Tibial nerve (tissue), 4 donors: ENCODE measurements at regions not wholly inside any gene's neighbourhood (a gene's known extent, or its start where the extent isn't known, plus 50 kb on each side); places are given as distances from the start of the nearest gene placed in this dataset.

Experiments used
- DNase-seq, 2 donors: peaks; one replicate each; pipeline ENCODE4 v3.0.0-alpha.2; 2019; ENCODE audit warnings: low spot score in 2 of 2
- H3K27ac ChIP-seq, 4 donors: fragments of 200-600 bp; sonication (generic) in 3 of 4; one replicate each; pipeline ENCODE4 v1.5.1; 2017 to 2019; ENCODE audit warnings: mild to moderate bottlenecking in 1 of 4
- H3K27me3 ChIP-seq, 2 donors: fragments of 200-600 bp; sonication (generic) in 1 of 2; one replicate each; pipeline versions ENCODE4 v1.5.1 to v1.6.0; 2017 to 2019
- H3K36me3 ChIP-seq, 3 donors: fragments of 200-600 bp; sonication (generic); one replicate each; pipeline ENCODE4 v1.5.1; 2018 to 2019
- H3K4me1 ChIP-seq, 4 donors: fragments of 200-600 bp; sonication (generic) in 3 of 4; one replicate each; pipeline ENCODE4 v1.5.1; 2017 to 2019
- H3K4me3 ChIP-seq, 4 donors: fragments of 200-600 bp; sonication (generic) in 3 of 4; one replicate each; pipeline ENCODE4 v1.5.1; 2017 to 2019; ENCODE audit warnings: mild to moderate bottlenecking in 1 of 4, moderate library complexity in 1 of 4
- H3K9me3 ChIP-seq, 4 donors: fragments of 200-600 bp; sonication (generic) in 3 of 4; one replicate each; pipeline ENCODE4 v1.5.1; 2017 to 2019
- EP300 ChIP-seq, 2 donors: sonication (generic); formaldehyde crosslinking; IDR thresholded peaks; one replicate each; pipeline ENCODE4 v1.6.1; 2017; ENCODE audit warnings: antibody characterized with exemption in 2 of 2, mild to moderate bottlenecking in 1 of 2
- POLR2A ChIP-seq, 2 donors: fragments of 450-650 bp; IDR thresholded peaks; one replicate each; pipeline ENCODE4 v1.6.1; 2017; ENCODE audit warnings: antibody characterized with exemption in 2 of 2, mild to moderate bottlenecking in 2 of 2, moderate library complexity in 2 of 2
- WGBS, 2 donors: methylation state at CpG; one replicate each; pipeline ENCODE4 v1.1.5; 2018; 5-methylcytosine and 5-hydroxymethylcytosine counted together
- TF ChIP-seq, protein P1 (sequence below), 5 experiments: fragments of 200-600 bp in 3 of 5; fragments of 450-650 bp in 2 of 5; sonication (generic) in 3 of 5; IDR thresholded peaks; one replicate each; pipeline ENCODE4 v1.5.1; 2016 to 2019; ENCODE audit warnings: antibody characterized with exemption in 5 of 5, mild to moderate bottlenecking in 3 of 5, moderate library complexity in 2 of 5

- Histone ChIP-seq H3K4me3 (no peak overlapping the region), H3K27me3 (no peaks in the 10 kb centered on the region), H3K4me1 (no peaks in the 10 kb centered on the region), H3K36me3 (no peaks in the 10 kb centered on the region), H3K27ac (no peak overlapping the region), H3K9me3 (no peaks in the 10 kb centered on the region)
- WGBS, 2 donors: 73 to 80% methylated on average over 8 of the region's 8 CpGs
- no peak for TF ChIP-seq EP300 (IDR thresholded peaks at IDR 0.05)
- TF ChIP-seq POLR2A (IDR thresholded peaks at IDR 0.05): no peak
- TF ChIP-seq, protein P1, sequence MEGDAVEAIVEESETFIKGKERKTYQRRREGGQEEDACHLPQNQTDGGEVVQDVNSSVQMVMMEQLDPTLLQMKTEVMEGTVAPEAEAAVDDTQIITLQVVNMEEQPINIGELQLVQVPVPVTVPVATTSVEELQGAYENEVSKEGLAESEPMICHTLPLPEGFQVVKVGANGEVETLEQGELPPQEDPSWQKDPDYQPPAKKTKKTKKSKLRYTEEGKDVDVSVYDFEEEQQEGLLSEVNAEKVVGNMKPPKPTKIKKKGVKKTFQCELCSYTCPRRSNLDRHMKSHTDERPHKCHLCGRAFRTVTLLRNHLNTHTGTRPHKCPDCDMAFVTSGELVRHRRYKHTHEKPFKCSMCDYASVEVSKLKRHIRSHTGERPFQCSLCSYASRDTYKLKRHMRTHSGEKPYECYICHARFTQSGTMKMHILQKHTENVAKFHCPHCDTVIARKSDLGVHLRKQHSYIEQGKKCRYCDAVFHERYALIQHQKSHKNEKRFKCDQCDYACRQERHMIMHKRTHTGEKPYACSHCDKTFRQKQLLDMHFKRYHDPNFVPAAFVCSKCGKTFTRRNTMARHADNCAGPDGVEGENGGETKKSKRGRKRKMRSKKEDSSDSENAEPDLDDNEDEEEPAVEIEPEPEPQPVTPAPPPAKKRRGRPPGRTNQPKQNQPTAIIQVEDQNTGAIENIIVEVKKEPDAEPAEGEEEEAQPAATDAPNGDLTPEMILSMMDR (IDR thresholded peaks at IDR 0.05): no peak
- DNase-seq: no peak
These were observed 93.1 kb upstream of the ZPBP start for GRCh38 chr7:50185951-50186682.

DNA sequence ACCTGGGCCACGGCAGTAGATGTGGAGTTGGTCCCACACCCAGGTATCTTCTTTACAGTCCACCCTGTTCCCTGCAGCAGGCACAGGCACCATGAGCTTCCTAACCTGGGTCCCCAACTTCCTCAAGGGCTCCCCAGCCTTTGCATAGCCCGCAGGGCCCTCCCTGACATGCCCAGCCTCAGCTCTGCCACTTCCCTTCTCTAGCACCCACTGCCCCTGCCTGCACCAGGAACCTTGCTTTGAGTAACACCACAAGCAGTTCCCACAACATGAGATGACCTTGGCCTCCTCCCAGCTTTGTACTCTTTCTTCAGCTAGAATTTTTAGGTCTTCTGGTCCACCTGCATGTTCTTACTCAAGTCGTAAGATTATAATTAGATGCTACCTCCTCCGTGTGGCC, 92.2 kb upstream of the ZPBP start:
- Histone ChIP-seq H3K36me3 (no peaks in the 10 kb centered on the region), H3K9me3 (no peaks in the 10 kb centered on the region), H3K27ac (no peak overlapping the region), H3K27me3 (no peaks in the 10 kb centered on the region), H3K4me1 (no peaks in the 10 kb centered on the region), H3K4me3 (no peak overlapping the region)
- no peak for DNase-seq
- TF ChIP-seq, protein P1 (IDR thresholded peaks at IDR 0.05): no peak
- TF ChIP-seq POLR2A (IDR thresholded peaks at IDR 0.05) (no peak), EP300 (IDR thresholded peaks at IDR 0.05) (no peak)
- WGBS, 2 donors: 75 to 79% methylated on average over 4 of the region's 4 CpGs

DNA sequence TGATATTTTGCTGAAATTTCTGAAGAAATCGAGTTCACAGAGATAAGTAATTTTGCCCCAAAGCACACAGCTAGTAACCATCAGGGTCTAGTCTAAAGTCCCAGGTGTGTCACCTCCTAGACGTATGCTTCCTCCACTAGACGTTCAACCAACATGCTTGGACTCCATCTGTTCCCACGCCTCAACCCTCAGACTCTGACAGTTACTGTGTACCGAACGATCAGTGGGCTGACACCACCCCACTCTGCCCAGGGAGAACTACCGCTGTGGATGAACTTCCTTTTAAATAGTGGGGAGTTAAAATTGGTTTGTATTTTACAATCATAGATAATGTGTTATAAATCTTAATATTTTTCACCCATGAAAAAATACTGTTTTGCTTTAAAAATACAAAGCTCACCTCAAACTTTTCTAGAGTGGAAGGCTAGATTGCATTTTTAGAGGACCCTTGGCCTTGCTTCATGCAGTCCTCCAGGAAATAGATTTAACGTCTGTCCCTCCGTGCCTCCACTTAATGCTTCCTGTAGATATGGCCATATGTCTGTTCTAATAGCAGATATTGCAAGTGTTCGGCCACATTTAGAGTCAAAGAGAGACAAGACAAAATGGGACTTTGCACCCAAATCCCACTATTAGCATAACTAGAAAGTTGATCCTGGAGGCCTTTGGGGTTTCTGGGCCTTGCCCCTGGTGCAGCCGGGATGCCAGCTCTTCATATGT, 91.4 kb upstream of the ZPBP start:
- no peak for DNase-seq
- Histone ChIP-seq H3K9me3 (no peaks in the 10 kb centered on the region), H3K27me3 (no peaks in the 10 kb centered on the region), H3K4me1 (no peaks in the 10 kb centered on the region), H3K36me3 (no peaks in the 10 kb centered on the region), H3K4me3 (no peak overlapping the region), H3K27ac (no peak overlapping the region)
- TF ChIP-seq, protein P1 (IDR thresholded peaks at IDR 0.05): no peak
- 67 to 68% methylated on average over 11 of the region's 11 CpGs for WGBS, 2 donors

- WGBS, 2 donors: 30 to 32% methylated on average over 3 of the region's 3 CpGs
- Histone ChIP-seq H3K4me3 (no peak overlapping the region), H3K27ac (no peak overlapping the region), H3K27me3 (no peaks in the 10 kb centered on the region), H3K9me3 (no peaks in the 10 kb centered on the region), H3K4me1 (no peaks in the 10 kb centered on the region), H3K36me3 (no peaks in the 10 kb centered on the region)
- peak in 1 of 2 donors; percentile 10 for DNase-seq
- TF ChIP-seq EP300 (IDR thresholded peaks at IDR 0.05) (no peak), POLR2A (IDR thresholded peaks at IDR 0.05) (no peak)
- TF ChIP-seq, protein P1 (IDR thresholded peaks at IDR 0.05): no peak
These were observed 89.7 kb upstream of the ZPBP start for GRCh38 chr7:50182759-50183158.

DNA sequence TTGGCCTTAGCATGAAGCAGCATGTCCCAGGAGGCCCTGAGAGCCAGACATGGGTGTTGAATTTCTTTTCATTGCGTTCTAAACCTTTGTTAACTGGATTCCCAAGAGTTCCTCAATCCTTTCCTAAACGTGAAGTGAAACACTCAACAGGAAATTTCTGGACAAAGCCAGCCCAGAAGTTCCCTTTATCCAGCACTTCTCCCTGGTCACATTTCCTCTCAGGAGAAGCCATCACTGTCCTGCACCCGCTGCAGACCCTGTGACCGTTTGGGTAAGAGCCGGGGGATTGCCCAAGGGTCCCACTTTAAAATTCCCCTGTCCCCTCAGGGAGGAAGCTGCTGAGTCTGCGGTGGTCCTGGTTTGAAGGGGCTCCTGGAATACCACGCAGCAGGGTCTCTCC, 88.0 kb upstream of the ZPBP start:
- TF ChIP-seq POLR2A (IDR thresholded peaks at IDR 0.05) (no peak), EP300 (IDR thresholded peaks at IDR 0.05) (peak in 1 of 2 donors; percentile 12)
- TF ChIP-seq, protein P1 (IDR thresholded peaks at IDR 0.05): no peak
- Histone ChIP-seq H3K4me1 (no peaks in the 10 kb centered on the region), H3K4me3 (no peak overlapping the region), H3K27ac (no peak overlapping the region), H3K9me3 (no peaks in the 10 kb centered on the region), H3K27me3 (no peaks in the 10 kb centered on the region), H3K36me3 (no peaks in the 10 kb centered on the region)
- WGBS, 2 donors: 47 to 55% methylated on average over 7 of the region's 7 CpGs
- no peak for DNase-seq
